OCI-M1 (cell line): ENCODE measurements at regions not wholly inside any gene's neighbourhood (a gene's known extent, or its start where the extent isn't known, plus 50 kb on each side); places are given as distances from the start of the nearest gene placed in this dataset.

Source experiments
- DNase-seq: peaks from one replicate; lab custom pipeline; 2025; lab: John Stamatoyannopoulos, UW

DNA sequence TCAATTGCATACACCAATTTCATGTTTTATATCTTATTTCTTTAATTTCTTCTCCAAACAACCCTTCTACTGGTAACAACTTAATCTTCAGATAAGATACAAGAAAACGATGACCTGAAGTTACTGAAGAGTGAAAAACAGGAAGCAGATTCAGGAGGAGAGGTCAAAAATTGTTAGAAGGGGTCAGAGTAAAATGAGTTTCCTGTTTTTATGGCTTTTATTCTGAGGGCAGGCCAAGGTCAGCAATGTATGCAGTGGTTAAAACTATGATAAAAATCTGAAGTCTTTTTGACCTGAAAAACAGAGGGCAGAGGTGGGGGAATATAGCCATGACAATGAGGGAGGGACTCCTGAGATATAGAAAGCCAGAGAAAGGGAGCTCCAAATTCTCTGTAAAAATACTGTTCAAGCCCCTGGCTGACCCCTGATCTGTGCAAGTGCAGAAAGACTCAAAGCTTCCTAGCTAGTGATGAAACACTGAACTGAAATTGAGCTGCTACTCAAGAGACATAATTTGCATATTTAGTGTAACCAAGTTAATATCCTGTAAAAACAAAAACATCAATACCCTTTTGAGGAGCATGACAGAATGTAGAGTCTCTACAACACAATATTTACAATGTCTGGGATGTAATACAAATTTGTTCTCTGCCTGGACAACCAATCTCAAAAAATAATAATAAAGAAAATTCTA lies 514.3 kb upstream of the SEL1L start:
- DNase-seq, result peak; percentile 23

DNA sequence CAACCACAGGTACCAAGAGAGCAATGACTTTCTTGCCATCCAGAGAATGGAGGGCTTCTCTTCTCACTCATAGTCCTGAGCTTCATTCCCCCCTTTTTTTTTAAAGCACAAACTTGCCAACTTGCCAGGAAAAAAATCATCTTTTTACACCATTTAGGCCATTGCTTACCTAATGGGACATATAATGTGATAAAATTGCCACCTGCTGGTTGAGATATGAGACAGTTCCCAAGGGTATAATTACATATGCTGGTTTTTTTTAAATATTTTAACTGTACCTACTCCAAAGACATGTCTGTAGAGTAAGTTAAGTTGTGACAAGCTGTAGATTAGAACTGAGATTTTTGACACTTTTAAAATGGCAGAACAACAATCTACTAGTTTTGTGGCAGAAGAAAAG lies 519.1 kb upstream of the SEL1L start:
- DNase-seq, result no peak

DNA sequence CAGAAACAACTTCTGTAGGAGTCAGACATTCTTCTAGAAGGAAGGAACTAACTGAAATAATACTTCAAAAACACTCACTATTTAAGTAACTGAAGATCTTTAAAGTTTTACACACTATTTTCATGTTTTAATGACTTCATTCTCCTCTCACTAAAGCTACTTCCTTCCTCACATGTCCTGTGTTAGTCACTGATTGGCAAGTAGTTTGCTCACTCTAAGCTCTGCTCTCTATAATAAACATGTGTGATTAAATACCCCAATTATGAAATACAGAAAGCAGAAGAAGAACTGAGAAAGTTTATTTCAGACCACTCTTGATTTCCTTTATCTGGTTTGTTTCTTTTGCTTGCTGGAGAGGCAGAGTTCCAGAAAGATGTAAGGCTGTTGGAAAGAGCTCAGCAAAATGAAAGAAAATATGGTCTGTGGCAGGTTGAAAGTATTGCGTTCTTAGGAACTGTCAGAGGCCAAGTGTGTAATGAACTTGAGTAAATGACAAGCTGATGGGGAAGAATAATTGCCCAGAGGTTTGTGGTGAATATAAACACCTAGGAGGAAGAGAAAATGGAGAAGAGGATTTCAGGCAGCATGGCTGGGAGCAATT lies 522.0 kb upstream of the SEL1L start:
- peak; percentile 2 for DNase-seq

DNA sequence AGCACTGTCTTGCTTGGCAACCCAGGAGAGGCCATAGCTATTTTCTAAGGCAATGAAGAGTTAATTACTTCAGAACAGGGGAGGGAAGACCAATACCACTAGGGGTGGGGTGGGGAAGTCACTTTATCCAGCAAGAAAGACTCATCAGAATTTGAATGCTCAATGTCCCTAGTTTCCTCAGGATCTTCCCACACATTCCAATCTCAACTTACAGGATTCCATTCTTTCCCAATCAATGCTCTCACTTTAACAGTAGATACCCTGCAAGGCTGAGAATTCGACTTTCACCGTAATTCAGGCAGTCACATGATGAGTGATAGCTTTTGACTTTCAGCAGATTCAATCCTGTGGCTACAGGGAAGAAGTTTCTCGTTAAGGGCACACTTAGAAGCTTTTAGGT lies 526.6 kb upstream of the SEL1L start:
- DNase-seq, result no peak

DNA sequence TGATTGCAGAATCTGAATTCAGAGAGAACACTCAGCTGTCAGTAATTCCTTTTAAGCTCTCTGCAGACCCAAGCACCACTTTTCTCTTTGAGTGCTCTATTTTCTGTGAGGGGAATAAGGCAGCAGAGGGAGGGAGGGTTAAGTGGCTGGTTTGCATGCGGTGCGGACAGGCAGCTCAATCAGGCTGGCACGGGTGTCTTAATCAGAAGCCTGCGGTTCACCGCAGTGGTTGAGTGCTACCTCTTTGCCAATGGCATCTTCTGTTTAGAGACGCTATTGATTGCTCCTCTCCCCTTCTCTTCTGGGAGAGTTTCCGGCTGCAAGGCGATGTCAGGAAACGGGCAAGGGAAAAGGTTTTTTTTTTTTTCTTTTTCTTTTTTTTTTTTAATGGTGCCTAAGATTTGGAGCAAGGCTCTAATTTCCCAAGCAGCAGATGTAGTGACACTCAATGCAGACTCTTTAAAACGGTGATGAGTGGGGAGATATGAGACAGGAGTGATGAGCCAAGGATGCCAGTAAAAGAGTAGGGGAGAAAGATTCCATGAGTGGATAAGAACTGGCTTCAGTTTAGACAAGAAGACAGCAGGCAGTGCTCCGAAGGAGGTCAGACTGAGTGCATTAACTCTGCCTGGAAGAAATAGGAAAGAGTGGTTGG lies 533.7 kb upstream of the SEL1L start:
- peak; percentile 56 for DNase-seq

DNA sequence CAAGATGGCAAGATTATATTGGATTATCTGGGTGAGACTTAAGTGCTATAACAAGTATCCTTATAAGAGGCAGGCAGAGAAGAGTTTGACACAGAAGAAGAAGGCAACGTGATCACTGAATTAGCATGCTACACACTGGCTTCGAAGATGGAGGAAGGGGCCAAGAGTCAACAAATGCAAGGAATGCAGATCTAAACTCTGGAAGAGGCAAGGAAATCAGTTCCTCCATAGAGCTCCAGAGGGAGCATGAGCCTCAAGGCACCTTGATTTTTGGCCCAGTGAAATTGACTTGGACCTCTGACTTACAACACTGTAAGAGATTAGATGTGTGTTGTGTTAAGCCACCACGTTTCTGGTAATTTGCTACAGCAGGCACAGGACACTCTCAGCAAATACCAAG lies 536.4 kb upstream of the SEL1L start:
- no peak for DNase-seq

DNA sequence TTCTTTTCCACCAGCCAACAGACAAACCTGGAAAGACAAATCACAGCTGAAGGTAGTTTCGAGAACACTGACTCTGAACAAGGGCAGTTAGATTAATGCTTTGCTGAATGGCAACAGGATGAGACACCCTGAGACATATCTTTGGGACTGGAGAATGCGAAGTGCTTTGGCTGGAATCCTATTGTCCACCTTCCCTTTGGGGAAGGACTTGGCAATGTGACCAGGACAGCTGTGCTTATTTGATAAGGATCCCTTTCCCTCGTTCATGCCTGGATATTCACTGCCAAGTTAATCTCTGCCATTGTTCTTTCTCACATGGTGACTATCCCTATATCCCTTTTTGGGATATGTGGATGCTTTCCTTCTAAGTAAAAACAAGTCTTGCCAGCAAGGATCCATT lies 537.1 kb upstream of the SEL1L start:
- no peak for DNase-seq

DNA sequence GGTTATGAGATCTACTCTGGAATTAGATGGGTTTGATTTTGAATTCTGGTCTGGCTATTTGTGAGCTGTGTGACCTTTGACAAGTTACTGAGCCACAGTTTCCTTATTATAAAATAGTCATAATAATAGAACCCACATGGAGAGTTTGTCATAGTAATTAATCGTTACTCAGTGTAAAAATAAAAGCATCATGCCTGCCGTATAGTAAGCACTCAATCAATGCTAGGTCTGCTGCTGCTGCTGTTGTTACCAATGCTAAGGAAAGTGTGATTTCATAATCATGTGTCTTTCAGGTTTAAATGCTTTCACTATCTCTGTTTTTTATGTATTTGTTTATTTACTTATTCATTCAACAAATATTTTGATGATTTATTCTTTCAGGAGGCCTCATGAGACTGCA lies 539.9 kb upstream of the SEL1L start:
- no peak for DNase-seq

DNA sequence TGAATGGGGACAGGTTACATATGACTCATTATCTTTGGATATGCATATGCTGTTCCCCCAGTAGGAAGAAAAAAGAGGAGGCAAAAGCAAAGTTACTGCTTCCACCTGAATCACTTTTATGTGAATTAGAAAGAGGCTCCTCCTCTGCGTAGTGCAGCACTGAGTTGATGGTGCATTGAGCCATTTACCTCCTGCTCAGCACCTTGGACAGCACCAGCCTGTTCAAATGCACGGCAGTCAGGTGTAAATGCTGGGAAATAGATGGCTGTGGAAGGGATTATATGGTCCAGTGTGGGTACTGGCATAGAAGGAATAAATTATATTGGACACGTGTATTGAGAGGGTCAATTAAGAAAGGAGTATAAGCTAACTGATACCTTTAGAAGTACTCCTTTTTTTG lies 541.9 kb upstream of the SEL1L start:
- DNase-seq, result peak; percentile 49

DNA sequence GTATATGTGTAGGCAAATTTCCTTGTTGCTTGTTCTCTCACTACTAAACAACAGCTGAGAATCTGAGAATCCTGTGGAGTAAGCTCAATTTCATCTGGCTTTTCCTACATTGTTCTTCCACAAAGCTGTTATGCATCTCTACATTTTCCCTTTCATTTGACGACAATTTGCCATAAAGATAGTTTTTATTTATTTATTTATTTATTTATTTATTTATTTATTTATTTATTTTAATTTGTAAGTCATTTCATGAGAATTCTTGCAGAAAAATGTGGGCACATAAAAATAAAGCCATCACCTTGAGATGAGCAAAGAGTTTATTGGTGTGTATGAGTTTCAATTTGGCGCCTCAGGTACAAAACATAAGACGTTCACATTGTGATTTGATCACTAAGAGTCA lies 545.9 kb upstream of the SEL1L start:
- no peak for DNase-seq

DNA sequence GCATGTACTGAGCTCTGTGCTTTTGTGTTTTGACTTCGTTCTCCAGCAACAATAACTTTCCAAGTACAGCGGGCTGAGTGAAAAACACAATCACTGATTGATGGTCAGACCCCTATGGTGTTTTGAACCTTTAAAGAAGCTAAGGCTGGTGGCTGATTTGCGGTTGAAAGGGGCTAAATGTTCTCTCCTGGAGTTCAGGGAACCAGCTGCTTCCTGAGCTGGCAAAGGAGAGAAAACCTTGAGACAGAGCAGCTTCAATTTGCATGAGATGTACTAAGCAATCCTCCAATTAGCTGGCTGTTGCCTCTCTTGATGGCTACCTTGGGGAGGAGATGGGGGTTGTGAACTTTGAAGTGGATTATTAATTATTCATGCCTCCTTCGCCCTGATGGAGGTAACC lies 546.7 kb upstream of the SEL1L start:
- no peak for DNase-seq

DNA sequence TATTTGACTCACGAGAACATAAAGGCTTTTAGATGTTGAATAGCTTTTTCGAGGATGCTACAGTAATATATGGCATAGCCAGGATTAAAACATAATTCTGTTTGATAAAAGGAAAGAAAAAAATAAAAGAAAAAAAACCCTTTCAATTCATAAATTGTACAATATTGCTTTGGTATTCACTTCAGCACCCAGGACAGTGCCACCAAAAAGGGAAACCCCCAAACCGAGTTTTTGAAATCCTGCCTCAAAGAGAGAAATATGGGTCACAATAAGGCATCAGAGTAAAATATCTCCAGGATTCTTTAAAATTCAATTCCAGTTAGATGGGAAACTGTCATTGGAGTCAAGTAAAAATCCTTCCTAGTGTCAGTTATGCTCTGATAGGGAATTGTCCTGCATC lies 551.2 kb upstream of the SEL1L start:
- peak; percentile 2 for DNase-seq

DNA sequence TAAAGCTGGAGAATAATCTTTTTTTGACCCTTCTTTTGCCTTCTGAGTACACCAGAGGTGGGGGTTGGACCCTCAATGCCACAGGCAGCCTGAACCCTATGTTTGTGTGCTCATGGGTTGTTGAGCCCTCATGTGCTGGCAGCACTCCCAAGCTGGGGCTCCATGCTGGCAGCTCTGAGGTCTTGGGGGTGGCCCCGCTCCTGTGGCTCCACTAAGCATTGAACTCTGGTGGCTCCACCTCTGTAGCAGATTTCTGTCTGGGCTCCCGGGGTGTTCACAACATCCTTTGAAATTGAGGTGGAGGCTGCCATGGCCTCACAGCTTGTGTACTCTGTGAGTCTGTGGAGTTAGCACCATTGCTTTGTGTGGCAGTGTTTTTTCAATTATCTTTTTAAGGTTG lies 557.4 kb upstream of the SEL1L start:
- DNase-seq, result no peak

DNA sequence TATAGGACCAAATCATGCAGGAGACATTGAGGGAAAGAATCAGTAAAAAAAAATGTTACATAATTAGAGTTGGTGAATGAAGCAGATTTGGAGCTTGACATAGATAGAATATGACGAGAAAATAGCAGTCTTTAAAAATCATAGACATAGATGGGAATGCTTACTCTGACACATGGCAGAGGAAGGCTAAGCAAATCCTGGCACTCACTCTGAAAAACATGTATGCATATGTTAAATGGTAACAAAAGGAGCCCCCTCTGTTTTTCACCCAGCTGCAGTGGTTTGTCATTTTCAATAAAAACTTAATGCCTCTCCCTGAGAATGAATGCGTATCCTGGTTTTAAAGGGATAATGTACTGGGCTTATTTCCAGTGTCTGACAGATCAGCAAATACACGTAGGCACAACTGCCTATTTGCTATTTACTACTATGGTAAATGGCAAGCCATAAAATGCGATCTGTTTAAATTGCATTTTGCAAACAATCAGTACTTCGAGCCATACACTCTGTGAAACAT lies 561.2 kb upstream of the SEL1L start:
- no peak for DNase-seq

DNA sequence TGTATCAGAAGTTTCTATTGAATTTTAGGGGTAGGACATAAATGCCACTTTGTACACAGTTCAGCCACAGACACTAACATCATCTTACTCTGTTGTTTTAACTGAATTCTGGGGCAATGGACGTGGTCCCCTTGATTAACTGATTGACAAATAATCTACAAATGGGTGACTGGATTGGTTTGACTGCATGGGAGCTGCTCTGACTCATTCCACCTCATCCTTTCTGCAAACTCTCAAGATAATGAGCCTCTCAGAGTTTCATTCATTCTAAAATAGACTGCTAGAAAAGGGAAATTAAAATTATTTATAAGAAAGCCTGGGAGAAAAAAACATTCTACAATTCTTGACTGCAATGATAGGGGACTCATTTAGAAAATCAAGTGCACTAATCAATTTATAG lies 570.4 kb upstream of the SEL1L start:
- DNase-seq, result no peak

DNA sequence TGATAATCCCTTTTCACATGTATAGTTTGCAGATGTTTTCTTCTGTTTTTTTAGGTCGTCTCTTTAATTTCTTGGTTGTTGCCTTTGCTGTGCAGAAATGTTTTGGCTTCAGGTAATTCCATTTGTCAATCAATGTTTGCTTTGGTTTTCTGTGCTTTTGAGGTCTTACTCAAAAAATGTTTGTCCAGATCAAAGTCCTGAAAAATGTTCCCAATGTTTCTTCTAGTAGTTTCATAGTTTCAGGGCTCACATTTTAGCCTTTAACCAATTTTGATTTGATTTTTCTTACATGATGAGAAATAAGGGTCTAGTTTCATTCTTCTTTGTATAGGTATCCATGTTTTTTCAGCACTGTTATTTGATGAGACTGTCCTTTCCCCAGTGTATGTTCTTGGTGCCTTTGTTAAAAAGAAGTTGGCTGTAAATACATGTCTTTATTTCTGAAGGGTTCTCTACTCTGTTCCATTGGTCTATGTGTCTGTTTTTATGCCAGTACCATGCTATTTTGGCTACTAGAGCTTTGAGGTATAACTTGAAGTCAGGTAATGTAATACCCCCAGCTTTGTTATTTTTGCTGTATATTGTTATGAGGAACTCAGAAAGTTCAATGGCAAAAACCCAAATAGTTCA lies 578.7 kb upstream of the SEL1L start:
- DNase-seq, result no peak

DNA sequence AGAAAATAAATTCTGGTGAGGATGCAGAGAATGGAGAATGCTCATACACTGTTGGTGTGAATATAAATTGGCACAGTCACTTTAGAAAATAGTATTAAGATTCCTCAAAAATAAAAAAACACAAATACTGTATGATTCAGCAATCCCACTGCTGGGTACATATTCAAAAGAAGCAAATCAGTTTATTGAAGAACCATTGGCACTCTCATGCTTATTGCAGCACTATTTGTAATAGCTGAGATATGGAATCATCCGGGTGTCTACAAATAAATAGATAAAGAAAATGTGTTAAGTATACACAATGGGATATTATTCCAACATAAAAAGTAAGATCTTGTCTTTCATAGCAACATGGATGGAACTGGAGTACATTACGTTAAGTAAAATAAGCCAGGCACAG lies 579.4 kb upstream of the SEL1L start:
- DNase-seq, result no peak

DNA sequence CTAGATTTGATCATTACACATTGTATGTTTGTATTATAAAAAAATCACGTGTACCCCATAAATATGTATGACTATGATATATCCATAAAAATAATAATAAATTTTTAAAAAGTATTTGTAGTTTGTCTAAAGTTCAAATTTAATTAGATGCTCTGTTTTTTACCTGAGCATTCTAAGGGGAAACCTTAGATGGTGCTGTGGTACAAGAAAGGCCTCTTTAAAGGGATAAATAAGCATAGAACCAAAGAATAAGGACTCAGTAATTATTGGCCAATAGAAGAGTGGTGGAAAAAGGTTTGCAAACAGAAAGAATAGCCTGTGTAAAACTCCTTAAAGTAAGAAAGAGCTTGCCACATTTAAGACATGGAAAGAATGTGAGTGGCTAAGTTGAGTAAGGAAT lies 580.1 kb upstream of the SEL1L start:
- DNase-seq, result no peak

DNA sequence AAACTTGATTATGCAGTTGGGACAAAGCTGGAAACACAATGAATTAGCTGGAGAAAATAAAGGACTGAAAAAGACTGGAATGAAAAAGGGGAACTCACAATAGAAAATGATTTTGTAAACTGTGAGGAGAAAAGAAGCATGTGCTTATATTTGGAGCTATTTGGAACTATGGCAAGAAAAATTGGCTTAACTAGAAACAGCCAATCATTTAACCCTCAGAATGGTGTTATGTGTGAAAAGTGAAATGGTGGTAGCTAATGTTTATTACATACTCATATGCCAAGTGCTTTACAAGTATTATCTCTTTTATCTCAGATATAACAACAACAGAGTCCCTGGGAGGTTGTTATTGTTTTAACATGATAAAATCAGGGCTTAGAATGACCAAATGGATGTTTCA lies 583.1 kb upstream of the SEL1L start:
- DNase-seq, result no peak

DNA sequence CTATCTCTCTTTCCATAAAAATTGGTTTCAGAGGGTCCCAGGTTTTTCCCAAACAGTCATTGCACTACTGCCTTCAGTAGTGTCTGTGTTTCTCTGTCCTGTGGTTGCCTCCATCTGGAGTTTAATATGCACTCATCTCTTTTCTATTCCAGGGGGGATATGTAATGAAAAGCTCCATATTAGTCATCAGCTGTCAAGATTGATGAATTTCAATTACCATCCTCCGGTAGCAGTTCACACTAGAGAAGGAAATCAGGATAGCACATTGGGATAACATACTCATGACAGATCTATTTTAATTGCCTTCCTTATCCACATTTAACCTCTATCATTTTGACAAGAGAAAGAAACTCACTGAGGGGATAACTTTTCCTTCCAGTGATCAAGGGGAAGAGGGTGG lies 589.0 kb upstream of the SEL1L start:
- no peak for DNase-seq

DNA sequence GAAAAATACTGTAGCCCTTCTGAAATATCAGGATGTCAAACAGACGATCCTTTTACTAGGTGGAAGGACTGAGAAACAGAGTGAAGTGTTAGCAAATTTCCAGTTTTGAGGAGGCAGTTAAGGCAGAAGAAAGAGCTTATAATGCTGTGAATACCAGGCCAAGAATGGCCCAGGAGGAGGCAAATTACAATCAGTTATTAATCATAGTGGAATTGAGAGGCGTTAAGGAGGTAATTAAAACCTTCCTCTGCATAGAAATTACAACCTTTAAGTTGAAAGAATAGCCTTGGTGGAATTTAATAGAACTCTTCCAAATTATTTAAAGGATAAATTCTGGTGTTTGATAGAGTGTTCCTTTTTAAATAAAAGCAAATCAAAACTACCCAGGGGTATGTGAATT lies 590.9 kb upstream of the SEL1L start:
- no peak for DNase-seq

DNA sequence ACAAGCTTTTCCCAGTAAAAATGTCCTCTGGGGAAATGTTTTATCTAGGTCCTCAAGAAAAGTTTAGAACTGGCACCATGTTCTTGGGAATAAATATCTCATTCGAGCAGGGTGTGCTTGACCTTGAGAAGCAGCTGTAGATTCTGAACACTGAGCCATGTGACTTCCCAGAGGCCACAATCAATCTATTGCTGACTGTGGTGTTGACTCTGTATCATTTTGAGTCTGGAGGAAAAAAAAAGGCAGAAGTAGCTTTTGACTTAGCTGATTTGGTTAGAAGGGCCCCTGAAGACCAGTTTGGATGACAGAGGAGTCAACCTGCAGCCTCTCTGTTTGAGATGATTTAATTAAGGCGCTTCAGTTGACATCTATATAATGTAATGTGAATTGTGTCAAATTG lies 592.4 kb upstream of the SEL1L start:
- peak; percentile 5 for DNase-seq

DNA sequence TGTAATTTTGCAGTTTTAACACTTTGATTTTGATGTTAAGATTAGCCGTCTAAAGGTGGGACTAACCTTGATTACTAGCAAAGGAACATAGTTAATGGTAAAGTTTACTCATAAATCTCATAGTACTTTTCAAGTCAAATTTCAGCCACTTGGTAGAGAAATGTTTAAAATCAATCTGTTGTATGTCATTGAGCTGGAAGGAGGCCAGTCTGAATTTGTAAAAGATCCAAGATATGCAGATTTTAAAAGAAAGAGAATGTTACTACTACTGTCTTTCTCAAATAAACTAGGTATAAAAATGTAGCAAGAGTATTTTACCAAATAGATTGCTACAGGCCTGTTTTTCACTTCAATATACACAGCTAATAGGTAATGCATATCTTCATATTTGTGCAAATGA lies 600.8 kb upstream of the SEL1L start:
- no peak for DNase-seq
